ENCODE measurements at regions not wholly inside any gene's neighbourhood (a gene's known extent, or its start where the extent isn't known, plus 50 kb on each side); places are given as distances from the start of the nearest gene placed in this dataset.

DNA sequence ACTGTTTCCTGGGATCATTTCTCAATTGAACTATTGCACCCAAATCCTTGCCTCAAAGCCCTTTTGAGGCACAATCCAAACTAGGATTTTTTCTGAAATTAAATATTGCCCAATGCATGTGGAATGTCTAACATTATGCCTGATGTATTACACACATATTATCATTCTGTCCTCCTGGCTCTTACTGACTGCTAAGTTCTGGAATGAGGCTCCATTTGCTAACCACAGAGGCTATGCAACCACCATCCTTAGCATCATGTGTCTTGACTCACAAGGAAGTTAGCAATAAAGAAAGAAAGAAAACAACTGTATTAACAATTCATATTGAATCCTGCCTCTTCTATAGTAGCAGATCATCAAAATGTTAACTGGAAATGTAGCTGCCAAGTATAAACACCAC, 1142.7 kb downstream of the CNTNAP5 start:
- TF ChIP-seq, protein P1, sequence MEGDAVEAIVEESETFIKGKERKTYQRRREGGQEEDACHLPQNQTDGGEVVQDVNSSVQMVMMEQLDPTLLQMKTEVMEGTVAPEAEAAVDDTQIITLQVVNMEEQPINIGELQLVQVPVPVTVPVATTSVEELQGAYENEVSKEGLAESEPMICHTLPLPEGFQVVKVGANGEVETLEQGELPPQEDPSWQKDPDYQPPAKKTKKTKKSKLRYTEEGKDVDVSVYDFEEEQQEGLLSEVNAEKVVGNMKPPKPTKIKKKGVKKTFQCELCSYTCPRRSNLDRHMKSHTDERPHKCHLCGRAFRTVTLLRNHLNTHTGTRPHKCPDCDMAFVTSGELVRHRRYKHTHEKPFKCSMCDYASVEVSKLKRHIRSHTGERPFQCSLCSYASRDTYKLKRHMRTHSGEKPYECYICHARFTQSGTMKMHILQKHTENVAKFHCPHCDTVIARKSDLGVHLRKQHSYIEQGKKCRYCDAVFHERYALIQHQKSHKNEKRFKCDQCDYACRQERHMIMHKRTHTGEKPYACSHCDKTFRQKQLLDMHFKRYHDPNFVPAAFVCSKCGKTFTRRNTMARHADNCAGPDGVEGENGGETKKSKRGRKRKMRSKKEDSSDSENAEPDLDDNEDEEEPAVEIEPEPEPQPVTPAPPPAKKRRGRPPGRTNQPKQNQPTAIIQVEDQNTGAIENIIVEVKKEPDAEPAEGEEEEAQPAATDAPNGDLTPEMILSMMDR (IDR thresholded peaks at IDR 0.05): no peak
- no peak for TF ChIP-seq POLR2A (IDR thresholded peaks at IDR 0.05)
